H9 (cell line): ENCODE measurements at regions not wholly inside any gene's neighbourhood (a gene's known extent, or its start where the extent isn't known, plus 50 kb on each side); places are given as distances from the start of the nearest gene placed in this dataset.

Experiments
- DNase-seq: peaks from one replicate; pipeline ENCODE4 v3.0.0-alpha.2; 2017
- H2AFZ ChIP-seq: one replicate; pipeline ENCODE4 v1.6.1; 2013; ENCODE audit warnings: mild to moderate bottlenecking, low read length, control low read depth, moderate library complexity
- H2AK5ac ChIP-seq: 2 replicates; pipeline ENCODE4 v1.6.1; 2013; ENCODE audit warnings: low read length, control low read depth, mixed read lengths; ENCODE audit not compliant: insufficient read length
- H2BK120ac ChIP-seq: one replicate; pipeline ENCODE4 v1.6.1; 2013; ENCODE audit warnings: low read depth, mild to moderate bottlenecking, low read length, control low read depth, inconsistent platforms; ENCODE audit not compliant: poor library complexity, severe bottlenecking
- H2BK12ac ChIP-seq: 2 replicates; pipeline ENCODE4 v1.6.1; 2013; ENCODE audit warnings: low read length, control low read depth, mixed read lengths, low read depth; ENCODE audit not compliant: insufficient read length
- H2BK15ac ChIP-seq: 2 replicates; pipeline ENCODE4 v1.6.1; 2013; ENCODE audit warnings: low read depth, low read length, control low read depth
- H2BK20ac ChIP-seq: one replicate; pipeline ENCODE4 v1.6.1; 2013; ENCODE audit warnings: low read depth, mild to moderate bottlenecking, low read length, control low read depth, inconsistent platforms; ENCODE audit not compliant: poor library complexity, severe bottlenecking
- H2BK5ac ChIP-seq: 2 replicates; pipeline ENCODE4 v1.6.1; 2013; ENCODE audit warnings: low read length, control low read depth, mixed read lengths; ENCODE audit not compliant: insufficient read length
- H3K14ac ChIP-seq: 2 replicates; pipeline ENCODE4 v1.6.1; 2013; ENCODE audit warnings: low read length, control low read depth; ENCODE audit not compliant: insufficient read depth
- H3K18ac ChIP-seq: 2 replicates; pipeline ENCODE4 v1.6.1; 2013; ENCODE audit warnings: low read depth, mild to moderate bottlenecking, mixed read lengths, low read length, control low read depth; ENCODE audit not compliant: insufficient read length
- H3K23ac ChIP-seq: 2 replicates; pipeline ENCODE4 v1.6.1; 2013; ENCODE audit warnings: low read length, control low read depth, mixed read lengths, low read depth; ENCODE audit not compliant: insufficient read length
- H3K23me2 ChIP-seq: 2 replicates; pipeline ENCODE4 v1.6.1; 2013; ENCODE audit warnings: low read depth, mild to moderate bottlenecking, mixed read lengths, low read length, control low read depth; ENCODE audit not compliant: insufficient read length, poor library complexity, severe bottlenecking
- H3K27ac ChIP-seq: 2 replicates; pipeline ENCODE4 v1.5.1; 2013; ENCODE audit warnings: low read length, control low read depth, mixed read lengths, low read depth; ENCODE audit not compliant: insufficient read length
- H3K27me3 ChIP-seq: 2 replicates; pipeline ENCODE4 v1.6.1; 2013; ENCODE audit warnings: low read length, control low read depth, inconsistent platforms; ENCODE audit not compliant: insufficient read depth
- H3K4ac ChIP-seq: 2 replicates; pipeline ENCODE4 v1.6.1; 2013; ENCODE audit warnings: low read depth, mild to moderate bottlenecking, control low read depth, inconsistent platforms, low read length, moderate library complexity
- H3K4me1 ChIP-seq: 2 replicates; pipeline ENCODE4 v1.6.1; 2013; ENCODE audit warnings: low read length, control low read depth, inconsistent platforms; ENCODE audit not compliant: insufficient read depth
- H3K4me2 ChIP-seq: 2 replicates; pipeline ENCODE4 v1.6.1; 2013; ENCODE audit warnings: low read length, control low read depth, mixed read lengths; ENCODE audit not compliant: insufficient read length, insufficient read depth
- H3K56ac ChIP-seq: 2 replicates; pipeline ENCODE4 v1.6.1; 2013; ENCODE audit warnings: low read depth, mild to moderate bottlenecking, mixed read lengths, low read length, control low read depth; ENCODE audit not compliant: insufficient read length
- H3K79me1 ChIP-seq: 2 replicates; pipeline ENCODE4 v1.6.1; 2013; ENCODE audit warnings: low read depth, mild to moderate bottlenecking, moderate library complexity, low read length, control low read depth, inconsistent platforms; ENCODE audit not compliant: insufficient read depth, poor library complexity, severe bottlenecking
- H3K79me2 ChIP-seq: 2 replicates; pipeline ENCODE4 v1.6.1; 2013; ENCODE audit warnings: low read length, control low read depth, inconsistent platforms; ENCODE audit not compliant: insufficient read depth
- H3K9ac ChIP-seq: 2 replicates; pipeline ENCODE4 v1.6.1; 2013; ENCODE audit warnings: low read length, control low read depth, mixed read lengths; ENCODE audit not compliant: insufficient read length; ENCODE audit errors: extremely low read depth
- H3K9me3 ChIP-seq: one replicate; pipeline ENCODE4 v1.6.1; 2013; ENCODE audit warnings: low read depth, low read length, inconsistent platforms; ENCODE audit not compliant: control insufficient read depth
- H3T11ph ChIP-seq: one replicate; pipeline ENCODE4 v1.6.1; 2013; ENCODE audit warnings: mild to moderate bottlenecking, low read length, control low read depth, inconsistent platforms
- H4K20me1 ChIP-seq: one replicate; pipeline ENCODE4 v1.6.1; 2013; ENCODE audit not compliant: control insufficient read depth, insufficient read length, insufficient read depth
- H4K5ac ChIP-seq: 2 replicates; pipeline ENCODE4 v1.6.1; 2013; ENCODE audit warnings: low read depth, mild to moderate bottlenecking, mixed read lengths, low read length, control low read depth; ENCODE audit not compliant: insufficient read length
- H4K8ac ChIP-seq: replicated peaks from 2 replicates; pipeline ENCODE4 v1.6.1; 2013; ENCODE audit warnings: low read length, control low read depth, mixed read lengths, low read depth; ENCODE audit not compliant: insufficient read length
- H4K91ac ChIP-seq: 2 replicates; pipeline ENCODE4 v1.6.1; 2013; ENCODE audit warnings: low read depth, mild to moderate bottlenecking, moderate library complexity, mixed read lengths, low read length, control low read depth; ENCODE audit not compliant: insufficient read length
- H3K27ac Mint-ChIP-seq, 3 experiments: 2 replicates in 2 of 3; 3 replicates in 1 of 3; pipeline ENCODE4 v1.8.0; 2020 to 2021; ENCODE audit warnings: mixed read lengths in 3 of 3, mild to moderate bottlenecking in 1 of 3, moderate library complexity in 1 of 3
- H3K27me3 Mint-ChIP-seq: 2 replicates; pipeline ENCODE4 v1.8.0; 2021; ENCODE audit warnings: low read depth, mild to moderate bottlenecking, moderate library complexity, mixed read lengths
- H3K36me3 Mint-ChIP-seq, 3 experiments: 2 replicates in 2 of 3; 3 replicates in 1 of 3; pipeline ENCODE4 v1.8.0; 2020 to 2021; ENCODE audit warnings: low read depth in 3 of 3, mixed read lengths in 3 of 3; ENCODE audit not compliant: insufficient read depth in 1 of 3
- H3K4me1 Mint-ChIP-seq, 2 experiments: 2 replicates each; pipeline ENCODE4 v1.8.0; 2020; ENCODE audit warnings: mixed read lengths in 2 of 2
- H3K4me3 Mint-ChIP-seq, 2 experiments: 2 replicates in 1 of 2; 3 replicates in 1 of 2; pipeline ENCODE4 v1.8.0; 2020 to 2021; ENCODE audit warnings: mild to moderate bottlenecking in 2 of 2, mixed read lengths in 2 of 2, moderate library complexity in 1 of 2
- H3K9me3 Mint-ChIP-seq, 2 experiments: 2 replicates in 1 of 2; 3 replicates in 1 of 2; pipeline ENCODE4 v1.8.0; 2020; ENCODE audit warnings: mild to moderate bottlenecking in 2 of 2, mixed read lengths in 2 of 2, moderate library complexity in 1 of 2
- WGBS: extraction: QIAGEN DNeasy Blood & Tissue Kit; methylation state at CpG from one replicate; pipeline ENCODE4 v1.1.7; 2013; ENCODE audit warnings: missing lambda C conversion rate, low lambda C conversion rate, mixed read lengths; ENCODE audit not compliant: insufficient read length; ENCODE audit errors: extremely low coverage; 5-methylcytosine and 5-hydroxymethylcytosine counted together
- TF ChIP-seq, protein P1 (sequence below): fragments of 200-600 bp; sonication (generic); conservative IDR thresholded peaks from 3 replicates; pipeline ENCODE4 v1.8.0; 2021; ENCODE audit warnings: antibody characterized with exemption, mild to moderate bottlenecking

DNA sequence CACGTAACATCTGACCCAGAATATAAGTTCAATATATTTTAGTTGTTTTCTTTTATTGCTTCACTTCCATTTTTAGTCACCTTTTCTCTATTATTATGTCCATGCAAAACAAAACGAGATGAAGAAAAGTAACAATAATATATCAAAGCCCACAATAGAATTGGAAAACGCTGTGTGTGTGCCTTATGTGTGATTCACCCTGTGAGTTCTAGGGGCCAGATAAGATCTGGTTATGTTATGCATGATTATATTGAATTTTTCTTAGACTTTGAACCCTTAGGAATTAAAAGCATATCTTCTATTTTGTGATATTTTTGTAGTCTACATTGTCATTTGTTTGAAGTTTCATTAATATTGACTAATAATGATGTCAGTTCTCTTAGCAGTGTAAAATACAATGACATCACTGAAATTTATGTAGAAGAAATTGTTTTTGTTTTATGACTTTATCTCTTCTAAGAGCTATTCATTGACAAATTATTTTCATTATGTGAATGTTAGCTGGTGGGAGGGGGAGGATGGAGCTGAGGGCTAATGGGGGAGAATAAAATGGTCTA, 243.6 kb downstream of the TFAP2B start:
- H3K9me3 ChIP-seq = no peaks in the 10 kb centered on the region
- no CpG with 5 or more reads among the region's 3 CpGs for whole genome bisulfite sequencing
- H3K27ac ChIP-seq = no peak overlapping the region
- H2AFZ ChIP-seq = no peak overlapping the region
- H4K20me1 ChIP-seq = no peaks in the 10 kb centered on the region
- no peak overlapping the region for H3K4ac ChIP-seq
- Mint-ChIP-seq H3K4me3 (no peak overlapping the region), H3K4me1 (peaks cover 7 to 10% of the 10 kb centered on the region in 2 experiments), H3K27ac (no peak overlapping the region), H3K36me3 (no peaks in the 10 kb centered on the region; a peak in 1 of 7 replicates), H3K9me3 (no peaks in the 10 kb centered on the region), H3K27me3 (0 out of 2 replicates have a peak, but pooled peaks cover 3% of the 10 kb centered on the region)
- H3K4me1 ChIP-seq = no peaks in the 10 kb centered on the region
- no peak overlapping the region for H3K18ac ChIP-seq
- no peak overlapping the region for H3K56ac ChIP-seq
- no peaks in the 10 kb centered on the region for H3K79me1 ChIP-seq
- H3K27me3 ChIP-seq = no peaks in the 10 kb centered on the region
- TF ChIP-seq, protein P1, sequence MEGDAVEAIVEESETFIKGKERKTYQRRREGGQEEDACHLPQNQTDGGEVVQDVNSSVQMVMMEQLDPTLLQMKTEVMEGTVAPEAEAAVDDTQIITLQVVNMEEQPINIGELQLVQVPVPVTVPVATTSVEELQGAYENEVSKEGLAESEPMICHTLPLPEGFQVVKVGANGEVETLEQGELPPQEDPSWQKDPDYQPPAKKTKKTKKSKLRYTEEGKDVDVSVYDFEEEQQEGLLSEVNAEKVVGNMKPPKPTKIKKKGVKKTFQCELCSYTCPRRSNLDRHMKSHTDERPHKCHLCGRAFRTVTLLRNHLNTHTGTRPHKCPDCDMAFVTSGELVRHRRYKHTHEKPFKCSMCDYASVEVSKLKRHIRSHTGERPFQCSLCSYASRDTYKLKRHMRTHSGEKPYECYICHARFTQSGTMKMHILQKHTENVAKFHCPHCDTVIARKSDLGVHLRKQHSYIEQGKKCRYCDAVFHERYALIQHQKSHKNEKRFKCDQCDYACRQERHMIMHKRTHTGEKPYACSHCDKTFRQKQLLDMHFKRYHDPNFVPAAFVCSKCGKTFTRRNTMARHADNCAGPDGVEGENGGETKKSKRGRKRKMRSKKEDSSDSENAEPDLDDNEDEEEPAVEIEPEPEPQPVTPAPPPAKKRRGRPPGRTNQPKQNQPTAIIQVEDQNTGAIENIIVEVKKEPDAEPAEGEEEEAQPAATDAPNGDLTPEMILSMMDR = no peak
- no peak overlapping the region for H3K14ac ChIP-seq
- H4K91ac ChIP-seq = no peak overlapping the region
- no peak overlapping the region for H3K9ac ChIP-seq
- H3T11ph ChIP-seq = no peak overlapping the region
- no peak overlapping the region for H2BK120ac ChIP-seq
- DNase-seq = no peak
- H4K8ac ChIP-seq = no peak overlapping the region
- no peak overlapping the region for H4K5ac ChIP-seq
- H3K4me2 ChIP-seq = no peak overlapping the region
- no peaks in the 10 kb centered on the region for H3K79me2 ChIP-seq
- H2BK12ac ChIP-seq = no peak overlapping the region
- no peak overlapping the region for H2BK5ac ChIP-seq
- H3K23ac ChIP-seq = no peak overlapping the region
- no peak overlapping the region for H2BK15ac ChIP-seq
- H3K23me2 ChIP-seq = no peaks in the 10 kb centered on the region
- H2BK20ac ChIP-seq = no peak overlapping the region
- no peak overlapping the region for H2AK5ac ChIP-seq
